OCI-LY1 (cell line): ENCODE measurements at regions not wholly inside any gene's neighbourhood (a gene's known extent, or its start where the extent isn't known, plus 50 kb on each side); places are given as distances from the start of the nearest gene placed in this dataset.

Experiments
- H2AFZ ChIP-seq: fragments of 200-600 bp; sonication (generic), shearing (Covaris generic); 2 replicates; pipeline ENCODE4 v1.6.0; 2014; ENCODE audit warnings: antibody characterized with exemption, mild to moderate bottlenecking, low read length
- H3F3A ChIP-seq: fragments of 200-600 bp; sonication (generic), shearing (Covaris generic); 2 replicates; pipeline ENCODE4 v1.6.0; 2014; ENCODE audit warnings: mild to moderate bottlenecking, antibody characterized with exemption, low read length, moderate library complexity; ENCODE audit not compliant: insufficient read depth
- H3K27ac ChIP-seq: fragments of 200-600 bp; sonication (generic); 2 replicates; pipeline ENCODE4 v1.5.1; 2014; ENCODE audit warnings: low read length, mixed run types, mild to moderate bottlenecking, low read depth; ENCODE audit not compliant: poor library complexity, severe bottlenecking
- H3K27me3 ChIP-seq: fragments of 200-600 bp; sonication (generic); 2 replicates; pipeline ENCODE4 v1.6.0; 2014; ENCODE audit warnings: antibody characterized with exemption, mild to moderate bottlenecking, low read length, moderate library complexity; ENCODE audit not compliant: insufficient read depth
- H3K36me3 ChIP-seq: fragments of 200-600 bp; sonication (generic); 2 replicates; pipeline ENCODE4 v1.6.1; 2014; ENCODE audit warnings: mild to moderate bottlenecking, antibody characterized with exemption, low read length, moderate library complexity, mixed read lengths; ENCODE audit not compliant: insufficient read depth
- H3K4me1 ChIP-seq: fragments of 200-600 bp; sonication (generic); 2 replicates; pipeline ENCODE4 v1.5.1; 2014; ENCODE audit warnings: mild to moderate bottlenecking, low read length, moderate library complexity; ENCODE audit not compliant: insufficient read depth, severe bottlenecking
- H3K4me2 ChIP-seq: fragments of 200-600 bp; sonication (generic), shearing (Covaris generic); 2 replicates; pipeline ENCODE4 v1.6.1; 2014; ENCODE audit warnings: low read length
- H3K4me3 ChIP-seq: fragments of 200-600 bp; sonication (generic); 2 replicates; pipeline ENCODE4 v1.5.1; 2014; ENCODE audit warnings: low read length, low read depth, mild to moderate bottlenecking, mixed read lengths; ENCODE audit not compliant: poor library complexity, severe bottlenecking
- H3K79me2 ChIP-seq: fragments of 200-600 bp; shearing (Covaris generic); 2 replicates; pipeline ENCODE4 v1.6.1; 2016; ENCODE audit warnings: mixed run types, low read length, mixed read lengths; ENCODE audit not compliant: insufficient read depth
- H3K9ac ChIP-seq: fragments of 200-600 bp; sonication (generic), shearing (Covaris generic); 2 replicates; pipeline ENCODE4 v1.6.1; 2014; ENCODE audit warnings: mild to moderate bottlenecking, low read length, mixed read lengths
- H3K9me2 ChIP-seq: fragments of 200-600 bp; sonication (generic), shearing (Covaris generic); 2 replicates; pipeline ENCODE4 v1.6.1; 2014; ENCODE audit warnings: low read depth, mild to moderate bottlenecking, low read length, mixed read lengths
- H3K9me3 ChIP-seq: fragments of 200-600 bp; shearing (Covaris generic); 2 replicates; pipeline ENCODE4 v1.6.1; 2014; ENCODE audit warnings: low read length, mixed read lengths
- H4K20me1 ChIP-seq: fragments of 200-600 bp; sonication (generic), shearing (Covaris generic); 2 replicates; pipeline ENCODE4 v1.6.0; 2016; ENCODE audit warnings: mild to moderate bottlenecking, low read length; ENCODE audit not compliant: insufficient read depth
- EZH2 ChIP-seq: fragments of 200-600 bp; sonication (generic), shearing (Covaris generic); IDR thresholded peaks from 2 replicates; pipeline ENCODE4 v1.8.0; 2017; ENCODE audit warnings: borderline replicate concordance, mixed run types, mild to moderate bottlenecking, antibody characterized with exemption, low read length, moderate library complexity, mixed read lengths
- TF ChIP-seq, protein P1 (sequence below): fragments of 200-600 bp; sonication (generic), shearing (Covaris generic); IDR thresholded peaks from 2 replicates; pipeline ENCODE4 v1.5.1; 2017; ENCODE audit warnings: mild to moderate bottlenecking, antibody characterized with exemption, low read length, moderate library complexity, mixed read lengths

DNA sequence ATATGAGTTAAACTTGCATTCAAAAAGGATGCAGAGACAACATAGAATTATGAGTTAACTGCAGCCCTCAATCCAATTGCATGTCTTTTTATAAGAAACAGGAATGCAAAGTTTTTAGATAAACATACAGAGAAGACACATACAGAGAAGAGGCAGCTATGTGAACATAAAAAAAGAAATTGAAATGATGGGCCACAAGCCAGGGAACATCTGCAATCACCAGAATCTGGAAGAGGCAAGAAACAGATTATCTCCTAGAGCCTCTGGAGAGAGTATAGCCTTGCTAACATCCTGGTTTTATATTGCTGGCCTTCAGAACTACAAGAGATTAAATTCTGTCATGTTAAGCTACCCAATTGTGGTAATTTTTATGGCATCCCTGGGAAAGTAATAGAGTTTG, 257.2 kb upstream of the EYS start:
- H3K9ac ChIP-seq, result no peak overlapping the region
- no peaks in the 10 kb centered on the region for H4K20me1 ChIP-seq
- H3K27ac ChIP-seq, result no peak overlapping the region
- H3K36me3 ChIP-seq, result no peaks in the 10 kb centered on the region
- no peaks in the 10 kb centered on the region for H3K4me1 ChIP-seq
- no peak overlapping the region for H3K4me2 ChIP-seq
- no peaks in the 10 kb centered on the region for H3K9me2 ChIP-seq
- no peak overlapping the region for H2AFZ ChIP-seq
- no peaks in the 10 kb centered on the region for H3K9me3 ChIP-seq
- H3K4me3 ChIP-seq, result no peak overlapping the region
- TF ChIP-seq, protein P1, sequence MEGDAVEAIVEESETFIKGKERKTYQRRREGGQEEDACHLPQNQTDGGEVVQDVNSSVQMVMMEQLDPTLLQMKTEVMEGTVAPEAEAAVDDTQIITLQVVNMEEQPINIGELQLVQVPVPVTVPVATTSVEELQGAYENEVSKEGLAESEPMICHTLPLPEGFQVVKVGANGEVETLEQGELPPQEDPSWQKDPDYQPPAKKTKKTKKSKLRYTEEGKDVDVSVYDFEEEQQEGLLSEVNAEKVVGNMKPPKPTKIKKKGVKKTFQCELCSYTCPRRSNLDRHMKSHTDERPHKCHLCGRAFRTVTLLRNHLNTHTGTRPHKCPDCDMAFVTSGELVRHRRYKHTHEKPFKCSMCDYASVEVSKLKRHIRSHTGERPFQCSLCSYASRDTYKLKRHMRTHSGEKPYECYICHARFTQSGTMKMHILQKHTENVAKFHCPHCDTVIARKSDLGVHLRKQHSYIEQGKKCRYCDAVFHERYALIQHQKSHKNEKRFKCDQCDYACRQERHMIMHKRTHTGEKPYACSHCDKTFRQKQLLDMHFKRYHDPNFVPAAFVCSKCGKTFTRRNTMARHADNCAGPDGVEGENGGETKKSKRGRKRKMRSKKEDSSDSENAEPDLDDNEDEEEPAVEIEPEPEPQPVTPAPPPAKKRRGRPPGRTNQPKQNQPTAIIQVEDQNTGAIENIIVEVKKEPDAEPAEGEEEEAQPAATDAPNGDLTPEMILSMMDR, result no peak
- TF ChIP-seq EZH2, result no peak
- no peaks in the 10 kb centered on the region for H3K27me3 ChIP-seq
- no peaks in the 10 kb centered on the region for H3K79me2 ChIP-seq
- H3F3A ChIP-seq, result no peaks in the 10 kb centered on the region

DNA sequence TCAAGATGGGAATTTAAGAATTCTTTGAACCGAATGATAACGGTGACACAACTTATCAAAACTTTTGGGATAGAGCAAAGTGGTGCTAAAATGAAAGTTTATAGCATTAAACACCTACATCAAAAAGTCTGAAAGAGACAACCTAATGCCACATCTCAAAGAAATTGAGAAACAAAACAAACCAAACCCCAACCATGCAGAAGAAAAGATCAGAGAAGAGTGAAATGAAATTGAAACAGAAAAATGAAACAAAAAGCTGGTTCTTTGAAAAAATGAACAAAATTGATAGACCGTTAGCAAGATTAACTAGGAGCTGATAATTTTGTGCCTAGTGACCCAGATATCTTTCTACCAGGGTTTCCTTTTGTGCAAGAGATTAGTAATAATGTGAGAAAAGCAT, 248.0 kb upstream of the EYS start:
- Histone ChIP-seq H3K9ac (no peak overlapping the region), H3F3A (no peaks in the 10 kb centered on the region), H3K79me2 (no peaks in the 10 kb centered on the region), H3K27me3 (no peaks in the 10 kb centered on the region), H2AFZ (no peak overlapping the region), H4K20me1 (no peaks in the 10 kb centered on the region), H3K4me3 (no peak overlapping the region), H3K36me3 (no peaks in the 10 kb centered on the region), H3K9me3 (no peaks in the 10 kb centered on the region), H3K4me2 (no peak overlapping the region), H3K9me2 (no peaks in the 10 kb centered on the region), H3K4me1 (no peaks in the 10 kb centered on the region), H3K27ac (no peak overlapping the region)
- no peak for TF ChIP-seq EZH2
- TF ChIP-seq, protein P1, result no peak

DNA sequence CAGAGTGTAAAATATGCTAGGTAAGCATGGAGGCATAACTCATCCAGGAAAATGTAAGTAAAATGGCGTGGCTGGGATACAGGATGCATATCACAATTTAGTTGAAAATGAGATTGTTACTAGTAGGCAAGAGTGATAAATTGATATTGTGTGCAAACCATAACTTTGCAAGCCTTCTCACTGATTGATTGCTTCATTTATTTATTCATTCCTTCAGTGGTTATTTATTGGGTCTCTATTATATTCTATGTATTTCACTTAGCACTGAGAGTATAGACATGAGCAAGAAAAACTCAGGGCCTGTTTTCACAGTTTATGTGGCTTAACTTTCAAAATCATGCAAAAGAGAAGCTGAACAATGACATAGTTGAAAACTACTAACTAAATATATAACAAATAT, 241.0 kb upstream of the EYS start:
- no peaks in the 10 kb centered on the region for H3K4me1 ChIP-seq
- no peaks in the 10 kb centered on the region for H3K9me3 ChIP-seq
- H3K27me3 ChIP-seq, result no peaks in the 10 kb centered on the region
- no peaks in the 10 kb centered on the region for H4K20me1 ChIP-seq
- TF ChIP-seq, protein P1, result no peak
- no peak for TF ChIP-seq EZH2
- no peaks in the 10 kb centered on the region for H3K36me3 ChIP-seq
- no peak overlapping the region for H3K9ac ChIP-seq
- no peaks in the 10 kb centered on the region for H3K79me2 ChIP-seq
- no peak overlapping the region for H3K27ac ChIP-seq
- H3F3A ChIP-seq, result no peaks in the 10 kb centered on the region
- no peaks in the 10 kb centered on the region for H3K9me2 ChIP-seq
- H3K4me3 ChIP-seq, result no peak overlapping the region
- H3K4me2 ChIP-seq, result no peak overlapping the region
- no peak overlapping the region for H2AFZ ChIP-seq
